Activated naive CD4-positive, alpha-beta T cell treated with anti-CD3 and anti-CD28 coated beads, Interleukin-2, amount 50 U/mL, for 72 hours (primary cell): ENCODE measurements at regions not wholly inside any gene's neighbourhood (a gene's known extent, or its start where the extent isn't known, plus 50 kb on each side); places are given as distances from the start of the nearest gene placed in this dataset.

Experiments
- ATAC-seq, 2 donors: fragments of 150-1000 bp; cut with Tn5 transposase; 2 replicates each; pipeline ENCODE4 v1.10.0; 2021; ENCODE audit warnings: mild to moderate bottlenecking in 2 of 2, moderate library complexity in 2 of 2
- DNase-seq, 2 donors: peaks; one replicate each; pipeline ENCODE4 v3.0.0; 2021 to 2022; ENCODE audit warnings: low spot score in 2 of 2
- H3K27ac Mint-ChIP-seq, 2 donors: one replicate each; pipeline ENCODE4 v1.8.0; 2022; ENCODE audit warnings: mild to moderate bottlenecking in 2 of 2, mixed read lengths in 2 of 2
- H3K36me3 Mint-ChIP-seq, 2 donors: one replicate each; pipeline ENCODE4 v1.8.0; 2022; ENCODE audit warnings: mixed read lengths in 2 of 2
- H3K9me3 Mint-ChIP-seq, 2 donors: one replicate each; pipeline ENCODE4 v1.8.0; 2022; ENCODE audit warnings: mixed read lengths in 2 of 2

- Mint-ChIP-seq H3K36me3 (no peaks in the 10 kb centered on the region), H3K27ac (no peak overlapping the region), H3K9me3 (peaks cover 0 to 21% of the 10 kb centered on the region in 2 donors)
- DNase-seq (no peak), ATAC-seq (no peak)
These were observed 152.0 kb downstream of the MTRR start for GRCh38 chr5:8020861-8021514.

- ATAC-seq = no peak
- Mint-ChIP-seq H3K36me3 (no peaks in the 10 kb centered on the region), H3K27ac (no peak overlapping the region), H3K9me3 (no peaks in the 10 kb centered on the region)
- no peak for DNase-seq
These were observed 159.3 kb downstream of the MTRR start for GRCh38 chr5:8028243-8028642.

GRCh38 chr5:8033261-8033660 is 164.3 kb downstream of the MTRR start:
- DNase-seq = no peak
- Mint-ChIP-seq H3K36me3 (no peaks in the 10 kb centered on the region), H3K27ac (no peak overlapping the region), H3K9me3 (peaks cover 0 to 16% of the 10 kb centered on the region in 2 donors)
- no peak for ATAC-seq

- DNase-seq = no peak
- ATAC-seq = no peak
- peaks cover 0 to 18% of the 10 kb centered on the region in 2 donors for H3K9me3 Mint-ChIP-seq
- H3K36me3 Mint-ChIP-seq = no peaks in the 10 kb centered on the region
- no peak overlapping the region for H3K27ac Mint-ChIP-seq
These were observed 165.9 kb downstream of the MTRR start for GRCh38 chr5:8034852-8035251.

GRCh38 chr5:8048920-8049319 is 180.0 kb downstream of the MTRR start:
- no peak for DNase-seq
- Mint-ChIP-seq H3K9me3 (peaks cover 18 to 27% of the 10 kb centered on the region in 2 donors), H3K27ac (no peak overlapping the region), H3K36me3 (peaks cover 0 to 5% of the 10 kb centered on the region in 2 donors)
- no peak for ATAC-seq

GRCh38 chr5:8050616-8051175 is 181.7 kb downstream of the MTRR start:
- peaks cover 0 to 5% of the 10 kb centered on the region in 2 donors for H3K36me3 Mint-ChIP-seq
- DNase-seq = no peak
- peaks cover 18 to 25% of the 10 kb centered on the region in 2 donors for H3K9me3 Mint-ChIP-seq
- H3K27ac Mint-ChIP-seq = no peak overlapping the region
- no peak for ATAC-seq

GRCh38 chr5:8053270-8053669 is 184.3 kb downstream of the MTRR start:
- H3K36me3 Mint-ChIP-seq = peaks cover 0 to 5% of the 10 kb centered on the region in 2 donors
- ATAC-seq (no peak), DNase-seq (no peak)
- H3K9me3 Mint-ChIP-seq = peaks cover 18 to 21% of the 10 kb centered on the region in 2 donors
- H3K27ac Mint-ChIP-seq = no peak overlapping the region

- H3K9me3 Mint-ChIP-seq = no peaks in the 10 kb centered on the region
- no peak overlapping the region for H3K27ac Mint-ChIP-seq
- H3K36me3 Mint-ChIP-seq = no peaks in the 10 kb centered on the region
- no peak for DNase-seq
- no peak for ATAC-seq
These were observed 188.8 kb downstream of the MTRR start for GRCh38 chr5:8057769-8058168.

GRCh38 chr5:8058616-8059190 is 189.8 kb downstream of the MTRR start:
- no peak for DNase-seq
- Mint-ChIP-seq H3K9me3 (no peaks in the 10 kb centered on the region), H3K27ac (no peak overlapping the region), H3K36me3 (no peaks in the 10 kb centered on the region)
- ATAC-seq = no peak

- DNase-seq (no peak), ATAC-seq (no peak)
- H3K27ac Mint-ChIP-seq = no peak overlapping the region
- peaks cover 0 to 6% of the 10 kb centered on the region in 2 donors for H3K9me3 Mint-ChIP-seq
- no peaks in the 10 kb centered on the region for H3K36me3 Mint-ChIP-seq
These were observed 190.4 kb downstream of the MTRR start for GRCh38 chr5:8059337-8059736.

GRCh38 chr5:8060235-8060952 is 191.4 kb downstream of the MTRR start:
- ATAC-seq (no peak), DNase-seq (no peak)
- no peak overlapping the region for H3K27ac Mint-ChIP-seq
- peaks cover 0 to 6% of the 10 kb centered on the region in 2 donors for H3K9me3 Mint-ChIP-seq
- H3K36me3 Mint-ChIP-seq = no peaks in the 10 kb centered on the region

- Mint-ChIP-seq H3K36me3 (no peaks in the 10 kb centered on the region), H3K27ac (no peak overlapping the region), H3K9me3 (peaks cover 0 to 6% of the 10 kb centered on the region in 2 donors)
- ATAC-seq (no peak), DNase-seq (no peak)
These were observed 192.0 kb downstream of the MTRR start for GRCh38 chr5:8060953-8061429.

- no peaks in the 10 kb centered on the region for H3K36me3 Mint-ChIP-seq
- no peak for DNase-seq
- H3K27ac Mint-ChIP-seq = no peak overlapping the region
- H3K9me3 Mint-ChIP-seq = peaks cover 0 to 6% of the 10 kb centered on the region in 2 donors
- no peak for ATAC-seq
These were observed 193.6 kb downstream of the MTRR start for GRCh38 chr5:8062521-8062920.

- ATAC-seq (no peak), DNase-seq (no peak)
- no peak overlapping the region for H3K27ac Mint-ChIP-seq
- no peaks in the 10 kb centered on the region for H3K36me3 Mint-ChIP-seq
- H3K9me3 Mint-ChIP-seq = peaks cover 0 to 11% of the 10 kb centered on the region in 2 donors
These were observed 199.1 kb downstream of the MTRR start for GRCh38 chr5:8068078-8068477.

- Mint-ChIP-seq H3K27ac (no peak overlapping the region), H3K36me3 (no peaks in the 10 kb centered on the region), H3K9me3 (peaks cover 0 to 7% of the 10 kb centered on the region in 2 donors)
- DNase-seq (no peak), ATAC-seq (no peak)
These were observed 201.2 kb downstream of the MTRR start for GRCh38 chr5:8070138-8070537.

- no peak overlapping the region for H3K27ac Mint-ChIP-seq
- ATAC-seq = no peak
- DNase-seq = no peak
- no peaks in the 10 kb centered on the region for H3K36me3 Mint-ChIP-seq
- H3K9me3 Mint-ChIP-seq = no peaks in the 10 kb centered on the region
These were observed 210.1 kb downstream of the MTRR start for GRCh38 chr5:8079056-8079455.

GRCh38 chr5:8081179-8081578 is 212.2 kb downstream of the MTRR start:
- no peak for ATAC-seq
- Mint-ChIP-seq H3K36me3 (no peaks in the 10 kb centered on the region), H3K9me3 (no peaks in the 10 kb centered on the region), H3K27ac (no peak overlapping the region)
- DNase-seq = no peak
